SK-N-SH (cell line): ENCODE measurements at regions not wholly inside any gene's neighbourhood (a gene's known extent, or its start where the extent isn't known, plus 50 kb on each side); places are given as distances from the start of the nearest gene placed in this dataset.

Experiments
- CTCF ChIA-PET: fragments of 300-600, 350-600 bp; formaldehyde crosslinking; extraction: SDS; loops from one replicate; lab custom pipeline; 2021; lab: Yijun Ruan, JAX
- POLR2A ChIA-PET: fragments of 350-600 bp; sonication (Branson Sonifier 250); formaldehyde crosslinking; extraction: SDS; loops from one replicate; lab custom pipeline; 2020; ENCODE audit warnings: antibody characterized with exemption, inconsistent platforms; lab: Yijun Ruan, JAX
- DNase-seq: peaks from one replicate; pipeline ENCODE4 v3.0.0; 2012
- H2AFZ ChIP-seq: fragments of 200-600 bp; sonication (generic); 2 replicates; pipeline ENCODE4 v1.8.1; 2016; ENCODE audit warnings: antibody characterized with exemption, mild to moderate bottlenecking, low read depth
- H3F3A ChIP-seq: fragments of 200-600 bp; sonication (generic); replicated peaks from 2 replicates; pipeline ENCODE3; 2016; ENCODE audit warnings: antibody characterized with exemption, mild to moderate bottlenecking; ENCODE audit not compliant: insufficient read depth
- H3K27ac ChIP-seq, 2 experiments: fragments of 200-500 bp in 1 of 2; fragments of 200-600 bp in 1 of 2; sonication (Bioruptor generic) in 1 of 2; sonication (generic), shearing (Covaris generic) in 1 of 2; 2 replicates each; pipeline versions ENCODE4 v1.5.1 to v1.6.1; 2014 to 2016; ENCODE audit warnings: low read depth in 2 of 2, inconsistent platforms in 1 of 2, low read length in 1 of 2, mild to moderate bottlenecking in 1 of 2, mixed read lengths in 1 of 2
- H3K27me3 ChIP-seq: fragments of 200-600 bp; sonication (generic), shearing (Covaris generic); 2 replicates; pipeline ENCODE4 v1.6.1; 2016; ENCODE audit warnings: mixed run types; ENCODE audit not compliant: insufficient read depth
- H3K36me3 ChIP-seq, 2 experiments: fragments of 200-500 bp in 1 of 2; fragments of 200-600 bp in 1 of 2; sonication (Bioruptor generic) in 1 of 2; sonication (generic) in 1 of 2; replicated peaks in 1 of 2; 2 replicates each; pipeline versions ENCODE3 to v1.5.1; 2014 to 2016; ENCODE audit warnings: low read length in 1 of 2, mild to moderate bottlenecking in 1 of 2; ENCODE audit not compliant: insufficient read depth in 2 of 2, control insufficient read depth in 1 of 2
- H3K4me1 ChIP-seq, 2 experiments: fragments of 200-500 bp in 1 of 2; fragments of 200-600 bp in 1 of 2; sonication (Bioruptor generic) in 1 of 2; sonication (generic), shearing (Covaris generic) in 1 of 2; 2 replicates each; pipeline versions ENCODE4 v1.5.1 to v1.6.1; 2014 to 2016; ENCODE audit warnings: low read depth in 1 of 2, low read length in 1 of 2, mixed run types in 1 of 2; ENCODE audit not compliant: insufficient read depth in 2 of 2, control insufficient read depth in 1 of 2
- H3K4me2 ChIP-seq: fragments of 200-600 bp; sonication (generic), shearing (Covaris generic); 2 replicates; pipeline ENCODE4 v1.6.1; 2017; ENCODE audit warnings: mixed run types
- H3K4me3 ChIP-seq, 2 experiments: fragments of 200-500 bp in 1 of 2; fragments of 200-600 bp in 1 of 2; sonication (Bioruptor generic) in 1 of 2; sonication (generic), shearing (Covaris generic) in 1 of 2; 2 replicates each; pipeline versions ENCODE4 v1.5.1 to v1.8.1; 2014 to 2016; ENCODE audit warnings: low read depth in 2 of 2, inconsistent platforms in 1 of 2, low read length in 1 of 2, mild to moderate bottlenecking in 1 of 2, mixed read lengths in 1 of 2, moderate library complexity in 1 of 2
- H3K79me2 ChIP-seq: fragments of 200-600 bp; sonication (generic); 2 replicates; pipeline ENCODE4 v1.8.1; 2017; ENCODE audit warnings: mild to moderate bottlenecking; ENCODE audit not compliant: insufficient read depth
- H3K9ac ChIP-seq: fragments of 200-600 bp; sonication (generic); 2 replicates; pipeline ENCODE4 v1.6.1; 2017; ENCODE audit warnings: mixed run types
- H3K9me2 ChIP-seq: fragments of 200-600 bp; sonication (generic); 2 replicates; pipeline ENCODE4 v1.6.1; 2017; ENCODE audit warnings: mixed run types
- H3K9me3 ChIP-seq: fragments of 200-600 bp; sonication (generic); 2 replicates; pipeline ENCODE4 v1.6.1; 2017; ENCODE audit warnings: mixed run types, mild to moderate bottlenecking, moderate library complexity
- H4K20me1 ChIP-seq: fragments of 200-600 bp; sonication (generic); 2 replicates; pipeline ENCODE4 v1.6.1; 2017; ENCODE audit warnings: mild to moderate bottlenecking, mixed run types; ENCODE audit not compliant: insufficient read depth
- CTCF ChIP-seq: fragments of 200-600 bp; sonication (generic); IDR thresholded peaks from 2 replicates; pipeline ENCODE4 v1.6.1; 2017; ENCODE audit warnings: antibody characterized with exemption, mild to moderate bottlenecking, moderate library complexity
- ELF1 ChIP-seq: IDR thresholded peaks from 2 replicates; pipeline ENCODE4 v1.4.0; 2012
- EZH2phosphoT487 ChIP-seq: fragments of 200-600 bp; sonication (generic); IDR thresholded peaks from 2 replicates; pipeline ENCODE4 v1.6.1; 2017; ENCODE audit warnings: low read depth, mixed run types, mild to moderate bottlenecking, antibody characterized with exemption, moderate library complexity, borderline replicate concordance
- FOSL2 ChIP-seq: IDR thresholded peaks from 2 replicates; pipeline ENCODE4 v1.4.0; 2012; ENCODE audit warnings: low read depth, mild to moderate bottlenecking, moderate library complexity, borderline replicate concordance
- FOXJ3 ChIP-seq: sonication (generic); formaldehyde crosslinking; IDR thresholded peaks from 2 replicates; pipeline ENCODE4 v1.5.1; 2020; ENCODE audit warnings: mild to moderate bottlenecking, missing genetic modification reagents
- GATA2 ChIP-seq: sonication (generic); formaldehyde crosslinking; IDR thresholded peaks from 2 replicates; pipeline ENCODE4 v1.5.0; 2020; ENCODE audit warnings: mild to moderate bottlenecking, missing genetic modification reagents
- JUND ChIP-seq: IDR thresholded peaks from 2 replicates; pipeline ENCODE4 v1.4.0; 2012
- NFIC ChIP-seq: IDR thresholded peaks from 2 replicates; pipeline ENCODE4 v1.4.0; 2012; ENCODE audit warnings: borderline replicate concordance
- NRF1 ChIP-seq: IDR thresholded peaks from 2 replicates; pipeline ENCODE4 v1.6.1; 2012; ENCODE audit warnings: low read depth, mild to moderate bottlenecking, low read length
- RAD21 ChIP-seq: IDR thresholded peaks from 2 replicates; pipeline ENCODE4 v1.6.1; 2012; ENCODE audit warnings: mild to moderate bottlenecking, low read length
- RCOR1 ChIP-seq: fragments of 150-350 bp; IDR thresholded peaks from 2 replicates; pipeline ENCODE4 v1.6.1; 2017; ENCODE audit warnings: antibody characterized with exemption, low read length
- REST ChIP-seq: IDR thresholded peaks from 2 replicates; pipeline ENCODE4 v1.6.1; 2012; ENCODE audit warnings: mild to moderate bottlenecking, low read depth, low read length, moderate library complexity
- RFX5 ChIP-seq: IDR thresholded peaks from 2 replicates; pipeline ENCODE4 v1.6.1; 2012; ENCODE audit warnings: mild to moderate bottlenecking, improper control_type of control experiment, low read length
- SIN3A ChIP-seq: IDR thresholded peaks from 2 replicates; pipeline ENCODE4 v1.6.1; 2012; ENCODE audit warnings: low read depth, mild to moderate bottlenecking, low read length, moderate library complexity, borderline replicate concordance
- SMC3 ChIP-seq: IDR thresholded peaks from 2 replicates; pipeline ENCODE4 v1.6.1; 2012; ENCODE audit warnings: low read depth, low read length, improper control_type of control experiment
- TAF1 ChIP-seq: IDR thresholded peaks from 2 replicates; pipeline ENCODE4 v1.6.1; 2012; ENCODE audit warnings: low read depth, mild to moderate bottlenecking, low read length, moderate library complexity, borderline replicate concordance
- YY1 ChIP-seq: IDR thresholded peaks from 2 replicates; pipeline ENCODE4 v1.4.0; 2012; ENCODE audit warnings: low read depth, mild to moderate bottlenecking
- WGBS: methylation state at CpG from one replicate; pipeline ENCODE4 v1.1.6; 2017; ENCODE audit warnings: low lambda C conversion rate; 5-methylcytosine and 5-hydroxymethylcytosine counted together
- TF ChIP-seq, protein P1 (sequence below): IDR thresholded peaks from 2 replicates; pipeline ENCODE4 v1.4.0; 2012; ENCODE audit warnings: low read depth
- TF ChIP-seq, protein P2 (sequence below): fragments of 150-350 bp; IDR thresholded peaks from 2 replicates; pipeline ENCODE4 v1.6.1; 2016; ENCODE audit warnings: mild to moderate bottlenecking, low read depth, low read length
- TF ChIP-seq, protein P3 (sequence below): IDR thresholded peaks from 2 replicates; pipeline ENCODE4 v1.4.0; 2012; ENCODE audit warnings: low read depth, borderline replicate concordance

- Histone ChIP-seq H3K36me3 (no peaks in the 10 kb centered on the region), H3K4me1 (no peaks in the 10 kb centered on the region), H3K9ac (no peak overlapping the region), H3K79me2 (no peaks in the 10 kb centered on the region), H3K27ac (no peak overlapping the region), H3K4me3 (no peak overlapping the region), H2AFZ (no peak overlapping the region), H3K27me3 (no peaks in the 10 kb centered on the region), H3K4me2 (no peak overlapping the region), H3K9me3 (no peaks in the 10 kb centered on the region), H4K20me1 (no peaks in the 10 kb centered on the region), H3K9me2 (no peaks in the 10 kb centered on the region), H3F3A (no peaks in the 10 kb centered on the region)
- TF ChIP-seq SIN3A: no peak
- no peak for TF ChIP-seq GATA2 (CRISPR knock-in tag)
- TF ChIP-seq, protein P1, sequence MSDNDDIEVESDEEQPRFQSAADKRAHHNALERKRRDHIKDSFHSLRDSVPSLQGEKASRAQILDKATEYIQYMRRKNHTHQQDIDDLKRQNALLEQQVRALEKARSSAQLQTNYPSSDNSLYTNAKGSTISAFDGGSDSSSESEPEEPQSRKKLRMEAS: no peak
- no peak for TF ChIP-seq RAD21
- TF ChIP-seq SMC3: no peak
- TF ChIP-seq NFIC: no peak
- no peak for TF ChIP-seq YY1
- no peak for TF ChIP-seq JUND
- no peak for TF ChIP-seq EZH2phosphoT487
- TF ChIP-seq CTCF: no peak
- TF ChIP-seq, protein P2, sequence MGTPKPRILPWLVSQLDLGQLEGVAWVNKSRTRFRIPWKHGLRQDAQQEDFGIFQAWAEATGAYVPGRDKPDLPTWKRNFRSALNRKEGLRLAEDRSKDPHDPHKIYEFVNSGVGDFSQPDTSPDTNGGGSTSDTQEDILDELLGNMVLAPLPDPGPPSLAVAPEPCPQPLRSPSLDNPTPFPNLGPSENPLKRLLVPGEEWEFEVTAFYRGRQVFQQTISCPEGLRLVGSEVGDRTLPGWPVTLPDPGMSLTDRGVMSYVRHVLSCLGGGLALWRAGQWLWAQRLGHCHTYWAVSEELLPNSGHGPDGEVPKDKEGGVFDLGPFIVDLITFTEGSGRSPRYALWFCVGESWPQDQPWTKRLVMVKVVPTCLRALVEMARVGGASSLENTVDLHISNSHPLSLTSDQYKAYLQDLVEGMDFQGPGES: no peak
- no peak for TF ChIP-seq ELF1
- TF ChIP-seq RFX5: no peak
- TF ChIP-seq REST: no peak
- TF ChIP-seq FOSL2: no peak
- no peak for TF ChIP-seq FOXJ3
- TF ChIP-seq RCOR1: no peak
- no peak for TF ChIP-seq NRF1
- TF ChIP-seq, protein P3, sequence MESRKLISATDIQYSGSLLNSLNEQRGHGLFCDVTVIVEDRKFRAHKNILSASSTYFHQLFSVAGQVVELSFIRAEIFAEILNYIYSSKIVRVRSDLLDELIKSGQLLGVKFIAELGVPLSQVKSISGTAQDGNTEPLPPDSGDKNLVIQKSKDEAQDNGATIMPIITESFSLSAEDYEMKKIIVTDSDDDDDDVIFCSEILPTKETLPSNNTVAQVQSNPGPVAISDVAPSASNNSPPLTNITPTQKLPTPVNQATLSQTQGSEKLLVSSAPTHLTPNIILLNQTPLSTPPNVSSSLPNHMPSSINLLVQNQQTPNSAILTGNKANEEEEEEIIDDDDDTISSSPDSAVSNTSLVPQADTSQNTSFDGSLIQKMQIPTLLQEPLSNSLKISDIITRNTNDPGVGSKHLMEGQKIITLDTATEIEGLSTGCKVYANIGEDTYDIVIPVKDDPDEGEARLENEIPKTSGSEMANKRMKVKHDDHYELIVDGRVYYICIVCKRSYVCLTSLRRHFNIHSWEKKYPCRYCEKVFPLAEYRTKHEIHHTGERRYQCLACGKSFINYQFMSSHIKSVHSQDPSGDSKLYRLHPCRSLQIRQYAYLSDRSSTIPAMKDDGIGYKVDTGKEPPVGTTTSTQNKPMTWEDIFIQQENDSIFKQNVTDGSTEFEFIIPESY: no peak
- no peak for TF ChIP-seq TAF1
- DNase-seq: no peak
- ChIA-PET POLR2A (no interaction called here), CTCF (no interaction called here)
- WGBS: 54% methylated on average over 2 of the region's 2 CpGs
Measured at GRCh38 chr4:17252131-17252530, 259.8 kb downstream of the QDPR start.
